ENCODE measurements at regions not wholly inside any gene's neighbourhood (a gene's known extent, or its start where the extent isn't known, plus 50 kb on each side); places are given as distances from the start of the nearest gene placed in this dataset.

DNA sequence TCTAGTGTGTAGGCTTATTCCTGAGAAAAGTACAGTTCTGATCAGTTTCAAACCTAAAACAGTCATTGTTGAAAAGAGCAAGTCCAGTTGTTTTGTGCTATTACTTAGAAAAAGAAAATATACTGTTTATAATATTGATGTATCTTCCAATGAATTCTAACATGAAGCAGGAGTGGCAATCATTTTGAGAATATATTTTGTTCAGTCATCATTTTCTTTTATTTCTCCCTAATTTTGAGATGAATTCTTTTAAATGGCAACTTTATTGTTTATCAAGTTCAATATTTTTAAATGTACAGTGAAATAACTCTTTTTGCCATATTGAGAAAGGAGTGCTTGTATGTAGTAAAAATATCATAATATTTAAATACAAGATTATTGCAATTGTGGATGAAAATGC lies 862.2 kb upstream of the MDGA2 start:
- TF ChIP-seq, protein P1, sequence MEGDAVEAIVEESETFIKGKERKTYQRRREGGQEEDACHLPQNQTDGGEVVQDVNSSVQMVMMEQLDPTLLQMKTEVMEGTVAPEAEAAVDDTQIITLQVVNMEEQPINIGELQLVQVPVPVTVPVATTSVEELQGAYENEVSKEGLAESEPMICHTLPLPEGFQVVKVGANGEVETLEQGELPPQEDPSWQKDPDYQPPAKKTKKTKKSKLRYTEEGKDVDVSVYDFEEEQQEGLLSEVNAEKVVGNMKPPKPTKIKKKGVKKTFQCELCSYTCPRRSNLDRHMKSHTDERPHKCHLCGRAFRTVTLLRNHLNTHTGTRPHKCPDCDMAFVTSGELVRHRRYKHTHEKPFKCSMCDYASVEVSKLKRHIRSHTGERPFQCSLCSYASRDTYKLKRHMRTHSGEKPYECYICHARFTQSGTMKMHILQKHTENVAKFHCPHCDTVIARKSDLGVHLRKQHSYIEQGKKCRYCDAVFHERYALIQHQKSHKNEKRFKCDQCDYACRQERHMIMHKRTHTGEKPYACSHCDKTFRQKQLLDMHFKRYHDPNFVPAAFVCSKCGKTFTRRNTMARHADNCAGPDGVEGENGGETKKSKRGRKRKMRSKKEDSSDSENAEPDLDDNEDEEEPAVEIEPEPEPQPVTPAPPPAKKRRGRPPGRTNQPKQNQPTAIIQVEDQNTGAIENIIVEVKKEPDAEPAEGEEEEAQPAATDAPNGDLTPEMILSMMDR (IDR thresholded peaks at IDR 0.05), result no peak
- no peak for TF ChIP-seq POLR2A (IDR thresholded peaks at IDR 0.05)

Data from uterus (tissue), 2 donors.